WTC11 (cell line): ENCODE measurements at regions not wholly inside any gene's neighbourhood (a gene's known extent, or its start where the extent isn't known, plus 50 kb on each side); places are given as distances from the start of the nearest gene placed in this dataset.

Experiments
- ATAC-seq: fragments of 200-7000 bp; cut with Tn5 transposase; 2 replicates; pipeline ENCODE4 v1.10.0; 2021; ENCODE audit warnings: mild to moderate bottlenecking, moderate library complexity
- CTCF ChIA-PET: fragments of 300-600 bp; sonication (Branson Sonifier 250); formaldehyde crosslinking; loops from one replicate; lab custom pipeline; 2021; ENCODE audit warnings: antibody characterized with exemption; lab: Charles Lee
- POLR2A ChIA-PET: fragments of 350-600 bp; sonication (Branson Sonifier 250); formaldehyde crosslinking; loops from one replicate; lab custom pipeline; 2021; ENCODE audit warnings: antibody characterized with exemption; lab: Charles Lee
- DNase-seq: peaks from one replicate; pipeline ENCODE4 v3.0.0; 2021; ENCODE audit warnings: low spot score
- H3K27ac Mint-ChIP-seq: 2 replicates; pipeline ENCODE4 v1.8.0; 2021; ENCODE audit warnings: mixed read lengths
- H3K27me3 Mint-ChIP-seq: 2 replicates; pipeline ENCODE4 v1.8.0; 2021; ENCODE audit warnings: low read depth, mild to moderate bottlenecking, moderate library complexity, mixed read lengths
- H3K36me3 Mint-ChIP-seq: 2 replicates; pipeline ENCODE4 v1.8.0; 2021; ENCODE audit warnings: mixed read lengths
- H3K4me1 Mint-ChIP-seq: 2 replicates; pipeline ENCODE4 v1.8.0; 2022; ENCODE audit warnings: mixed read lengths
- H3K4me3 Mint-ChIP-seq: 2 replicates; pipeline ENCODE4 v1.8.0; 2021; ENCODE audit warnings: mild to moderate bottlenecking, moderate library complexity, mixed read lengths
- H3K9me3 Mint-ChIP-seq: 2 replicates; pipeline ENCODE4 v1.8.0; 2021; ENCODE audit warnings: mixed read lengths
- CDX4 ChIP-seq: fragments of 250-450 bp; sonication (Bioruptor Pico); IDR thresholded peaks from 2 replicates; pipeline ENCODE4 v1.9.0; 2021; ENCODE audit warnings: moderate library complexity, mild to moderate bottlenecking, inconsistent platforms, borderline replicate concordance
- ELF4 ChIP-seq: sonication (generic); formaldehyde crosslinking; IDR thresholded peaks from 2 replicates; pipeline ENCODE4 v1.8.1; 2022; ENCODE audit warnings: low read depth, mild to moderate bottlenecking, moderate library complexity, missing genetic modification reagents
- ESRRA ChIP-seq: sonication (generic); formaldehyde crosslinking; IDR thresholded peaks from 2 replicates; pipeline ENCODE4 v1.8.1; 2022; ENCODE audit warnings: mild to moderate bottlenecking, missing genetic modification reagents, borderline replicate concordance
- GRHL2 ChIP-seq: fragments of 250-450 bp; sonication (Bioruptor Pico); IDR thresholded peaks from 2 replicates; pipeline ENCODE4 v1.8.0; 2022; ENCODE audit warnings: mild to moderate bottlenecking, moderate library complexity; ENCODE audit not compliant: insufficient replicate concordance, severe bottlenecking
- JUN ChIP-seq: sonication (generic); formaldehyde crosslinking; IDR thresholded peaks from 2 replicates; pipeline ENCODE4 v1.8.0; 2023; ENCODE audit warnings: mild to moderate bottlenecking, missing genetic modification reagents
- RELA ChIP-seq: sonication (generic); formaldehyde crosslinking; IDR thresholded peaks from 2 replicates; pipeline ENCODE4 v1.8.1; 2022; ENCODE audit warnings: missing genetic modification reagents, mild to moderate bottlenecking, borderline replicate concordance
- TP53 ChIP-seq: sonication (generic); formaldehyde crosslinking; IDR thresholded peaks from 2 replicates; pipeline ENCODE4 v1.8.1; 2023; ENCODE audit warnings: mild to moderate bottlenecking, missing genetic modification reagents
- USF2 ChIP-seq: sonication (generic); formaldehyde crosslinking; IDR thresholded peaks from 2 replicates; pipeline ENCODE4 v1.8.1; 2023; ENCODE audit warnings: mild to moderate bottlenecking, missing genetic modification reagents, moderate library complexity
- ZBTB21 ChIP-seq: sonication (generic); formaldehyde crosslinking; IDR thresholded peaks from 2 replicates; pipeline ENCODE4 v1.8.1; 2023; ENCODE audit warnings: mild to moderate bottlenecking, missing genetic modification reagents, borderline replicate concordance
- ZBTB43 ChIP-seq: sonication (generic); formaldehyde crosslinking; IDR thresholded peaks from 2 replicates; pipeline ENCODE4 v1.8.1; 2023; ENCODE audit warnings: mild to moderate bottlenecking, missing genetic modification reagents
- ZNF317 ChIP-seq: sonication (generic); formaldehyde crosslinking; IDR thresholded peaks from 2 replicates; pipeline ENCODE4 v1.8.1; 2023; ENCODE audit warnings: low read depth, mild to moderate bottlenecking, moderate library complexity, missing genetic modification reagents, borderline replicate concordance

GRCh38 chr3:72179107-72179464, 394.1 kb upstream of the PROK2 start:
- DNase-seq (no peak), ATAC-seq (no peak)
- H3K27me3 Mint-ChIP-seq: peaks cover 2% of the 10 kb centered on the region; the same call in 1 of the 2 replicates
- no peak overlapping the region for H3K4me3 Mint-ChIP-seq
- peaks cover 13% of the 10 kb centered on the region for H3K9me3 Mint-ChIP-seq
- no peaks in the 10 kb centered on the region for H3K36me3 Mint-ChIP-seq
- CTCF ChIA-PET: no interaction called here
- peaks cover 11% of the 10 kb centered on the region for H3K4me1 Mint-ChIP-seq
- POLR2A ChIA-PET: no interaction called here
- no peak for TF ChIP-seq TP53 (CRISPR knock-in tag)
- no peak overlapping the region for H3K27ac Mint-ChIP-seq

- ChIA-PET POLR2A (no interaction called here), CTCF (no interaction called here)
- DNase-seq (no peak), ATAC-seq (no peak)
- H3K9me3 Mint-ChIP-seq: peaks cover 11% of the 10 kb centered on the region
- H3K4me3 Mint-ChIP-seq: no peak overlapping the region
- peaks cover 11% of the 10 kb centered on the region for H3K4me1 Mint-ChIP-seq
- H3K27ac Mint-ChIP-seq: no peak overlapping the region
- H3K36me3 Mint-ChIP-seq: no peaks in the 10 kb centered on the region
- no peak for TF ChIP-seq ZBTB21 (CRISPR knock-in tag)
- H3K27me3 Mint-ChIP-seq: peaks cover 2% of the 10 kb centered on the region; the same call in 1 of the 2 replicates
These were observed 393.6 kb upstream of the PROK2 start for GRCh38 chr3:72178463-72179106.

- no peak for ATAC-seq
- no peaks in the 10 kb centered on the region for H3K27me3 Mint-ChIP-seq
- DNase-seq: no peak
- ChIA-PET POLR2A (no interaction called here), CTCF (no interaction called here)
- no peak for TF ChIP-seq ELF4 (CRISPR knock-in tag)
- H3K36me3 Mint-ChIP-seq: no peaks in the 10 kb centered on the region
- no peak overlapping the region for H3K27ac Mint-ChIP-seq
- H3K4me3 Mint-ChIP-seq: no peak overlapping the region
- peaks cover 11% of the 10 kb centered on the region for H3K4me1 Mint-ChIP-seq
- H3K9me3 Mint-ChIP-seq: peaks cover 8% of the 10 kb centered on the region
These were observed 392.4 kb upstream of the PROK2 start for GRCh38 chr3:72177075-72178050.

- Mint-ChIP-seq H3K4me1 (peaks cover 11% of the 10 kb centered on the region), H3K4me3 (no peak overlapping the region), H3K27me3 (no peaks in the 10 kb centered on the region), H3K9me3 (peaks cover 8% of the 10 kb centered on the region), H3K36me3 (no peaks in the 10 kb centered on the region), H3K27ac (no peak overlapping the region)
- no peak for TF ChIP-seq CDX4 (CRISPR knock-in tag)
- no peak for TF ChIP-seq GRHL2 (CRISPR knock-in tag)
- TF ChIP-seq USF2: no peak
- no peak for TF ChIP-seq ZNF317
- TF ChIP-seq ESRRA (CRISPR knock-in tag): no peak
- no peak for TF ChIP-seq TP53 (CRISPR knock-in tag)
- TF ChIP-seq RELA (CRISPR knock-in tag): no peak
- TF ChIP-seq JUN (CRISPR knock-in tag): no peak
- TF ChIP-seq ZBTB43 (CRISPR knock-in tag): no peak
- no peak for ATAC-seq
- ChIA-PET POLR2A (no interaction called here), CTCF (no interaction called here)
- DNase-seq: no peak
These were observed 391.6 kb upstream of the PROK2 start for GRCh38 chr3:72176537-72177041.
